GM19452 (cell line): ENCODE measurements at regions not wholly inside any gene's neighbourhood (a gene's known extent, or its start where the extent isn't known, plus 50 kb on each side); places are given as distances from the start of the nearest gene placed in this dataset.
"Not testable (repeated sequence)": the region's sequence is repeated elsewhere in the genome, so short reads cannot be mapped to it uniquely, and the experiment has no call there.

Experiments used
- ATAC-seq: cut with Tn5 transposase; IDR thresholded peaks from one replicate; pipeline ENCODE4 v1.9.1; 2021; ENCODE audit not compliant: unreplicated experiment

- ATAC-seq: no peak
These were observed 320.8 kb upstream of the CTNNB1 start for GRCh38 chr3:40878464-40878905.

GRCh38 chr3:40885430-40885829, 313.9 kb upstream of the CTNNB1 start:
- no peak for ATAC-seq

GRCh38 chr3:40886660-40887425, 312.5 kb upstream of the CTNNB1 start:
- no peak for ATAC-seq

- ATAC-seq: no peak
These were observed 308.1 kb upstream of the CTNNB1 start for GRCh38 chr3:40891186-40891585.

- no peak for ATAC-seq
These were observed 304.2 kb upstream of the CTNNB1 start for GRCh38 chr3:40895109-40895508.

- ATAC-seq: no peak
These were observed 300.0 kb upstream of the CTNNB1 start for GRCh38 chr3:40899286-40899712.

- ATAC-seq: no peak
These were observed 298.0 kb upstream of the CTNNB1 start for GRCh38 chr3:40901298-40901697.

GRCh38 chr3:40901796-40902195, 297.5 kb upstream of the CTNNB1 start:
- ATAC-seq: no peak

GRCh38 chr3:40907907-40908465, 291.3 kb upstream of the CTNNB1 start:
- ATAC-seq: not testable (repeated sequence)

GRCh38 chr3:40908612-40909011, 290.7 kb upstream of the CTNNB1 start:
- no peak for ATAC-seq

GRCh38 chr3:40911264-40911663, 288.0 kb upstream of the CTNNB1 start:
- no peak for ATAC-seq

GRCh38 chr3:40911928-40912327, 287.4 kb upstream of the CTNNB1 start:
- ATAC-seq: peak; percentile 76

GRCh38 chr3:40912461-40912860, 286.8 kb upstream of the CTNNB1 start:
- no peak for ATAC-seq

- no peak for ATAC-seq
These were observed 286.1 kb upstream of the CTNNB1 start for GRCh38 chr3:40913192-40913591.

- ATAC-seq: no peak
These were observed 285.7 kb upstream of the CTNNB1 start for GRCh38 chr3:40913641-40914040.

GRCh38 chr3:40914475-40914874, 284.8 kb upstream of the CTNNB1 start:
- no peak for ATAC-seq

GRCh38 chr3:40915346-40915865, 283.9 kb upstream of the CTNNB1 start:
- no peak for ATAC-seq

- no peak for ATAC-seq
These were observed 279.3 kb upstream of the CTNNB1 start for GRCh38 chr3:40920041-40920440.

GRCh38 chr3:40921251-40921650, 278.1 kb upstream of the CTNNB1 start:
- ATAC-seq: no peak

- no peak for ATAC-seq
These were observed 276.2 kb upstream of the CTNNB1 start for GRCh38 chr3:40923143-40923542.

- ATAC-seq: no peak
These were observed 275.7 kb upstream of the CTNNB1 start for GRCh38 chr3:40923651-40924050.

GRCh38 chr3:40924559-40925141, 274.7 kb upstream of the CTNNB1 start:
- ATAC-seq: no peak
